ENCODE measurements at regions not wholly inside any gene's neighbourhood (a gene's known extent, or its start where the extent isn't known, plus 50 kb on each side); places are given as distances from the start of the nearest gene placed in this dataset.

DNA sequence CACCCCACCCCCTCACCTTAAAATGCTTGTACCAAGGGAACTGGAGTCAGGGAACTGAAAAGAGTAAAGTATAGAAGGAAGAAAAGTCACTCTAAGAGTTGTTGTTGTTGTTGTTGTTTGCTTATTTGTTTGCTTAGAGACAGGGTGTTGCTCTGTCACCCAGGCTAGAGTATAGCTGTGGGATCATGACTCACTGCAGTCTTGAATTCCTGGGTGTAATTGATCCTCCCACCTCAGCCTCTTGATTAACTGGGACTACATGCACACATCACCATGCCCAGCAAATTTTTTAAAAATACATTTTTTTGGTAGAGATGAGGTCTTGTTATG lies 681.6 kb upstream of the GJE1 start:
- TF ChIP-seq, protein P1, sequence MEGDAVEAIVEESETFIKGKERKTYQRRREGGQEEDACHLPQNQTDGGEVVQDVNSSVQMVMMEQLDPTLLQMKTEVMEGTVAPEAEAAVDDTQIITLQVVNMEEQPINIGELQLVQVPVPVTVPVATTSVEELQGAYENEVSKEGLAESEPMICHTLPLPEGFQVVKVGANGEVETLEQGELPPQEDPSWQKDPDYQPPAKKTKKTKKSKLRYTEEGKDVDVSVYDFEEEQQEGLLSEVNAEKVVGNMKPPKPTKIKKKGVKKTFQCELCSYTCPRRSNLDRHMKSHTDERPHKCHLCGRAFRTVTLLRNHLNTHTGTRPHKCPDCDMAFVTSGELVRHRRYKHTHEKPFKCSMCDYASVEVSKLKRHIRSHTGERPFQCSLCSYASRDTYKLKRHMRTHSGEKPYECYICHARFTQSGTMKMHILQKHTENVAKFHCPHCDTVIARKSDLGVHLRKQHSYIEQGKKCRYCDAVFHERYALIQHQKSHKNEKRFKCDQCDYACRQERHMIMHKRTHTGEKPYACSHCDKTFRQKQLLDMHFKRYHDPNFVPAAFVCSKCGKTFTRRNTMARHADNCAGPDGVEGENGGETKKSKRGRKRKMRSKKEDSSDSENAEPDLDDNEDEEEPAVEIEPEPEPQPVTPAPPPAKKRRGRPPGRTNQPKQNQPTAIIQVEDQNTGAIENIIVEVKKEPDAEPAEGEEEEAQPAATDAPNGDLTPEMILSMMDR (IDR thresholded peaks at IDR 0.05) = no peak
- no peak for TF ChIP-seq POLR2A (IDR thresholded peaks at IDR 0.05)

Data from heart left ventricle (tissue), 13 donors.